Vagina (tissue), 2 donors: ENCODE measurements at regions not wholly inside any gene's neighbourhood (a gene's known extent, or its start where the extent isn't known, plus 50 kb on each side); places are given as distances from the start of the nearest gene placed in this dataset.

Experiments used
- DNase-seq, 2 donors: peaks; one replicate each; pipeline ENCODE4 v3.0.0-alpha.2; 2017; ENCODE audit errors: extremely low spot score in 2 of 2
- H3K27ac ChIP-seq: fragments of 200-600 bp; sonication (generic); one replicate; pipeline ENCODE4 v1.5.1; 2019
- H3K27me3 ChIP-seq: fragments of 200-600 bp; sonication (generic); one replicate; pipeline ENCODE4 v1.5.1; 2019
- H3K36me3 ChIP-seq, 2 donors: fragments of 200-600 bp; sonication (generic); one replicate each; pipeline ENCODE4 v1.5.1; 2017 to 2019
- H3K4me1 ChIP-seq: fragments of 200-600 bp; sonication (generic); one replicate; pipeline ENCODE4 v1.5.1; 2019
- H3K4me3 ChIP-seq, 2 donors: fragments of 200-600 bp; sonication (generic); 1 replicate in 1 of 2; 2 replicates in 1 of 2; pipeline ENCODE4 v1.5.1; 2016 to 2019
- H3K9me3 ChIP-seq: fragments of 200-600 bp; sonication (generic); one replicate; pipeline ENCODE4 v1.5.1; 2019
- POLR2A ChIP-seq, 2 donors: fragments of 450-650 bp; IDR thresholded peaks; one replicate each; pipeline ENCODE4 v1.6.1; 2017; ENCODE audit warnings: antibody characterized with exemption in 2 of 2, mild to moderate bottlenecking in 2 of 2, moderate library complexity in 2 of 2
- POLR2AphosphoS5 ChIP-seq, 2 donors: sonication (generic); formaldehyde crosslinking; IDR thresholded peaks; one replicate each; pipeline ENCODE4 v1.9.0; 2017; ENCODE audit warnings: antibody characterized with exemption in 2 of 2, mild to moderate bottlenecking in 2 of 2, low read depth in 1 of 2; ENCODE audit not compliant: insufficient read depth in 1 of 2
- intact Hi-C: fragments of 100-400 bp; cut with DNase I; formaldehyde crosslinking; loops from one replicate; pipeline ENCODE4 v1.15.1; 2023
- TF ChIP-seq, protein P1 (sequence below), 3 experiments: fragments of 450-650 bp in 2 of 3; fragments of 200-600 bp in 1 of 3; sonication (generic) in 1 of 3; IDR thresholded peaks; one replicate each; pipeline ENCODE4 v1.5.1; 2017 to 2019; ENCODE audit warnings: antibody characterized with exemption in 3 of 3, mild to moderate bottlenecking in 2 of 3, moderate library complexity in 2 of 3

DNA sequence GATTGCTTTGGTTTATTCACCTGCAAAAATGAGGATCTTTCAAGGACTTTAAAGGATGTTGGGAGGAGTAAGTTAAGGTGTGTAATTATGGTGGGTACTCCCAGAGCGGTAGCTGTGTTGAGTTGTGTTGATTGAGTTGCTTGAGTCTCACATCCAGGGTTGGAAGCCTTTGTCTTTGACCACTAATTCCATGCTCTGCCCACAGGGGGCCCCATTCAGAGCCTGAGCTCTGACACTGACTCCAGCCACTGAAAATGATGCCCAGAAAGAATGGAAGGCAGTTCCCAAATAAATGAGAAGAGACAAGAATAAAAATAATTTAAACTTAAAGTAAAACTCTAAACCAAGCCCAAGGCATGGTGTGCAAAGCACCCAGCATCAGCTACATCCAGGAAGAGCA, 237.4 kb upstream of the PWP1 start:
- no peaks in the 10 kb centered on the region for H3K9me3 ChIP-seq
- H3K4me1 ChIP-seq, result no peaks in the 10 kb centered on the region
- DNase-seq, result no peak
- H3K27ac ChIP-seq, result no peak overlapping the region
- TF ChIP-seq POLR2AphosphoS5 (IDR thresholded peaks at IDR 0.05; ENCODE audit: insufficient read depth in 1 of 2, low read depth in 1 of 2), result no peak
- TF ChIP-seq, protein P1, sequence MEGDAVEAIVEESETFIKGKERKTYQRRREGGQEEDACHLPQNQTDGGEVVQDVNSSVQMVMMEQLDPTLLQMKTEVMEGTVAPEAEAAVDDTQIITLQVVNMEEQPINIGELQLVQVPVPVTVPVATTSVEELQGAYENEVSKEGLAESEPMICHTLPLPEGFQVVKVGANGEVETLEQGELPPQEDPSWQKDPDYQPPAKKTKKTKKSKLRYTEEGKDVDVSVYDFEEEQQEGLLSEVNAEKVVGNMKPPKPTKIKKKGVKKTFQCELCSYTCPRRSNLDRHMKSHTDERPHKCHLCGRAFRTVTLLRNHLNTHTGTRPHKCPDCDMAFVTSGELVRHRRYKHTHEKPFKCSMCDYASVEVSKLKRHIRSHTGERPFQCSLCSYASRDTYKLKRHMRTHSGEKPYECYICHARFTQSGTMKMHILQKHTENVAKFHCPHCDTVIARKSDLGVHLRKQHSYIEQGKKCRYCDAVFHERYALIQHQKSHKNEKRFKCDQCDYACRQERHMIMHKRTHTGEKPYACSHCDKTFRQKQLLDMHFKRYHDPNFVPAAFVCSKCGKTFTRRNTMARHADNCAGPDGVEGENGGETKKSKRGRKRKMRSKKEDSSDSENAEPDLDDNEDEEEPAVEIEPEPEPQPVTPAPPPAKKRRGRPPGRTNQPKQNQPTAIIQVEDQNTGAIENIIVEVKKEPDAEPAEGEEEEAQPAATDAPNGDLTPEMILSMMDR (IDR thresholded peaks at IDR 0.05), result no peak
- no peak for TF ChIP-seq POLR2A (IDR thresholded peaks at IDR 0.05)
- H3K36me3 ChIP-seq, result no peaks in the 10 kb centered on the region
- no peak overlapping the region for H3K4me3 ChIP-seq
- intact Hi-C loops, result no loop called here
- no peaks in the 10 kb centered on the region for H3K27me3 ChIP-seq

DNA sequence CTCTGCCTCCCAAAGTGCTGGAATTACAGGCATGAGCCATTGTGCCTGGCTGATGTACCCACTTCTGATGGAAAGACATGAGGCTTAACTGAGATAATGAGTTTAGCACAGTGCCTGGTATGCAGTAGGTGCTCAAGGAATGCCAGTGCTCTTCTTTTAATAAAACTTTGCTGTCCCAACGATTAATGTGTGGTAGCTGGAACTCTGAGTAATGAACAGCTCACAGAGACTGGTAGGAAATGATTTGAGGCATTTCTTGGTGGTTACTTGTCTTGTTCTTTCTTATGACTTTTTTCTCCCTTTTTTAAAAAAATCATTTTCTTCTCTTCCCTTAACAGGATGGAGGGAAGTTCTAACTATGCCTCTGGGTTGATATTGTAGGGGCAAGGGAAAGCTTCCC, 235.7 kb upstream of the PWP1 start:
- Histone ChIP-seq H3K27me3 (no peaks in the 10 kb centered on the region), H3K9me3 (no peaks in the 10 kb centered on the region), H3K4me3 (no peak overlapping the region), H3K36me3 (no peaks in the 10 kb centered on the region), H3K27ac (no peak overlapping the region), H3K4me1 (no peaks in the 10 kb centered on the region)
- intact Hi-C loops, result no loop called here
- TF ChIP-seq POLR2A (IDR thresholded peaks at IDR 0.05) (no peak), POLR2AphosphoS5 (IDR thresholded peaks at IDR 0.05; ENCODE audit: insufficient read depth in 1 of 2, low read depth in 1 of 2) (no peak)
- TF ChIP-seq, protein P1 (IDR thresholded peaks at IDR 0.05), result no peak
- no peak for DNase-seq

DNA sequence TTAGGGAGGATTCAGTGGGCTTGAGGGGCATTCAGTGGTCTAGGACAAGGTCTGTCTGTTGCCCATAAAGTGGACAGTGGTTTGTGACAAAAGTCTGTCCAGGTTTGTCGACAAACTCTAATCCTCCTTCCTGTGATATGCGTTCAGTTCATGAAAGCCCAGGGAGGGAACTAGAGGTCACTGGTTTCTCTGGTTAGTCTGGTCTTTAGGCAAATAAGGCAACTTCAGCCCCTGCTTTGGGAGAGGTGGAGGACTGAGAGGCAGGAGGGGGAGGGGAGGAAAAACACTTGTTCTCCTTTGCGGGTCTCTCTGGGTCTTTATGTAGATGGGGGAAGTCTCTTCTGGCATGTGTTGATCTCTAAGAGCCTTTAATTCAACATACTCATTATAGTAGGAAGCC, 235.1 kb upstream of the PWP1 start:
- intact Hi-C loops, result no loop called here
- Histone ChIP-seq H3K4me1 (no peaks in the 10 kb centered on the region), H3K9me3 (no peaks in the 10 kb centered on the region), H3K4me3 (no peak overlapping the region), H3K36me3 (no peaks in the 10 kb centered on the region), H3K27me3 (no peaks in the 10 kb centered on the region), H3K27ac (no peak overlapping the region)
- no peak for DNase-seq
- TF ChIP-seq POLR2A (IDR thresholded peaks at IDR 0.05) (no peak), POLR2AphosphoS5 (IDR thresholded peaks at IDR 0.05; ENCODE audit: insufficient read depth in 1 of 2, low read depth in 1 of 2) (no peak)
- TF ChIP-seq, protein P1 (IDR thresholded peaks at IDR 0.05), result no peak

DNA sequence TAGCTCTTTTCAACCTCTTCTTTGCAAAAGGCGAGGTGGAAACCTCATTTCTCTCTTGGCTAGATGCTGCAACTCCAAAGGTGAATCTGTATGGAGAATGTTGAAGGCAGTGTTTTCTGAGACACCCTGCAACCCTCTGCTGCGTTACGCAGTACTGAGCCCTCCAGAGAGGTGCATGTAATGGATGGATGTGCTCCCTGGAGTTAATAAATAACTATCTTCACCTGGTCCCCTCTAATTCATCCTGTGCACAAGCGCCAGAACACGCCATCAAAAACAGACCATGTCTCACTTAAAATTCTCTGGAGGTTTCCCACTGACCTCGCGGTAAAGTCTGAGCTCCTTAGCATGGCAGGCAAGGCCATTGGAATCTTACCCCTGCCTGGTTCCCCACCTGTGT, 234.4 kb upstream of the PWP1 start:
- Histone ChIP-seq H3K27ac (no peak overlapping the region), H3K4me1 (no peaks in the 10 kb centered on the region), H3K36me3 (no peaks in the 10 kb centered on the region), H3K4me3 (no peak overlapping the region), H3K27me3 (no peaks in the 10 kb centered on the region), H3K9me3 (no peaks in the 10 kb centered on the region)
- TF ChIP-seq POLR2A (IDR thresholded peaks at IDR 0.05), result no peak
- no peak for TF ChIP-seq POLR2AphosphoS5 (IDR thresholded peaks at IDR 0.05; ENCODE audit: insufficient read depth in 1 of 2, low read depth in 1 of 2)
- TF ChIP-seq, protein P1 (IDR thresholded peaks at IDR 0.05), result no peak
- no peak for DNase-seq
- intact Hi-C loops, result no loop called here

DNA sequence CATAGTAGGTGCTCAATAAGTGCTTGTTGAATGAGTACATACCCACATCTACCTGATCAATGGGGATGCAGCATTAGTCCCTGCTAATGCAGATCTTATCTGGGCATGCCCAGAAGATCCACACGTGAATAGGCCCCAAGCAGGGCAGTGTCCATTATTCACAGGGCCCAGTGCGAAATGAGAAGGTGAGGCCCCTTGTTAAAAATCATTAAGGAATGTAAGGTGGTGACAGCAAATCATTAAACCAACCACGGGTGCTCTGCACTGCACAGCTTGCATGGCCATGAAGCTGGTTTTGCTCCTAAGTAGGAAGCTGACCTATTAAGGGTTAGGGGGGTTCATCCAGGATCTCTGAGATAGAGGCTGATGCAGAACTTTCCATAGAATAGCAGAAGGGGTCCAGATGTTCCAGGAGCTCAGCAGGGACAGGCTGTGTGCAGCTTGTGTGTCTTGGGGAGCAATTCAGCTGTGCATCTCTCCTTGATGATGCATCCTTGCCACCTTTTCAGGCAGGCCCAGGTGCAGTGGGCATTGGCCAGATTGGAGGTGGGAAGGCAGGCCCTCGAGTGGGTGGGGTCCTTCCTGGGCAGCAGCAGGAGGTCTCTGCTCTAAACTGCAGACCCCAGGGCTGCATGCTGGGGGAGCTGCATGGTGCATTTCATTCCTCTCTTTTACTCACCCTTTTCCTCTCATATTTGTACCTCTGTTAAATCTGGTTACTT, 231.3 kb upstream of the PWP1 start:
- no peak overlapping the region for H3K4me3 ChIP-seq
- H3K4me1 ChIP-seq, result no peaks in the 10 kb centered on the region
- no peaks in the 10 kb centered on the region for H3K9me3 ChIP-seq
- H3K36me3 ChIP-seq, result no peaks in the 10 kb centered on the region
- intact Hi-C loops, result no loop called here
- H3K27ac ChIP-seq, result no peak overlapping the region
- DNase-seq, result no peak
- H3K27me3 ChIP-seq, result no peaks in the 10 kb centered on the region
- TF ChIP-seq POLR2A (IDR thresholded peaks at IDR 0.05) (no peak), POLR2AphosphoS5 (IDR thresholded peaks at IDR 0.05; ENCODE audit: insufficient read depth in 1 of 2, low read depth in 1 of 2) (no peak)
- TF ChIP-seq, protein P1 (IDR thresholded peaks at IDR 0.05), result no peak
